IPS DF 4.7 (cell line): ENCODE measurements at regions not wholly inside any gene's neighbourhood (a gene's known extent, or its start where the extent isn't known, plus 50 kb on each side); places are given as distances from the start of the nearest gene placed in this dataset.

Experiments
- DNase-seq: peaks from one replicate; pipeline ENCODE4 v3.0.0-alpha.2; 2013; ENCODE audit warnings: low spot score; ENCODE audit errors: extremely low read depth

DNA sequence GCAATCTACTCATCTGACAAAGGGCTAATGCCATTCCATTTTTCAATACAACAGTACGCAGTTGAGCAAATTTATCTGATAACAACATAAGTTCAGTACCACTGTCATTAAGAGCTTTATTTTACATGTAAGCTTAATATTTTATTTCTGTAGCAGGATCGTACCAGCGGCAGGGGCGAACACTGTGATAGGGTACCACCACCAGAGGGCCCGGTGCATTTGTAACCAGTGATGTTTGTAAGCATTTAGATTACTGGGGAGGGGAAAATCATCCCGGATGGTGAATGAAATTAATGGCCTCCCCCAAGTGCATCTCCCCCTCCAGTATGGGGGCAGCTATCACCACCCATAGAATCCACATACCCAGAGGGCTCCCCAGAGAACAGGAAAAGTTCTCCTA is 179.0 kb downstream of the ADGRA3 start:
- DNase-seq, result no peak

DNA sequence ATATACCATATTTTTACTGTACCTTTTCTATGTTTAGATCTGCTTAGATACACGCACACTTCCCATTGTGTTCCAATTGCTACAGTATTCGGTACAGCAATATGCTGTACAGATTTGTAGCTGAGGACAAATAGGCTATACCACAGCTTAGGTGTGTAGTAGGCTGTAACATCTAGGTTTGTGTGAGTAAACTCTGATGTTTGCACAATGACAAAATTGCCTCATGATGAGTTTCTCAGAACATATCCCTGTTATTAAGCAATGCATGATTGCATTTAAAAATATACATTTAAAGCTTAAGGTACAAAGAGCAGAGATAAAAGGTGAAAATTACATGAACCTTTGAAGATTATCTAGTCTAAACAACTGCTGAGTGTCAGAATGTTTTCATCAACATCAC is 181.7 kb downstream of the ADGRA3 start:
- no peak for DNase-seq

DNA sequence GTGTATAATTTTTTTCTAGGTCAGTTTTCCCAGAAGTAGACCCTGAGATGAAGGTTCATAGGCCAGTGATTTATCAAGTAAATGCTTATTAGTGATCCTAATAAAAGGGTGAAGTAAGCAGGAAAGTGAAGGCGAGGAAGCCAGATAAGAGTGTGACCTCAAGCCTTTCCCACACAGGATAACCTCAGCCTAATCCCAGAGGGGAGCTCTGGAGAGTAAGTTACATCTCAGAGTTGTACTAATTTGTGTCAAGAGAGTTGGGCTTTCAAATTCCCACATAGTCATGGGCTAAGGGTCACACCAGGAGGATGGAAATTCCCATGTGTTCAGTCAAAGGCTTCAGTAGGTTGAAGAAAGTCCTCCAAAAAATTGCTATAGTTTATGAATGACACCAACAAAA is 191.4 kb downstream of the ADGRA3 start:
- DNase-seq, result no peak

DNA sequence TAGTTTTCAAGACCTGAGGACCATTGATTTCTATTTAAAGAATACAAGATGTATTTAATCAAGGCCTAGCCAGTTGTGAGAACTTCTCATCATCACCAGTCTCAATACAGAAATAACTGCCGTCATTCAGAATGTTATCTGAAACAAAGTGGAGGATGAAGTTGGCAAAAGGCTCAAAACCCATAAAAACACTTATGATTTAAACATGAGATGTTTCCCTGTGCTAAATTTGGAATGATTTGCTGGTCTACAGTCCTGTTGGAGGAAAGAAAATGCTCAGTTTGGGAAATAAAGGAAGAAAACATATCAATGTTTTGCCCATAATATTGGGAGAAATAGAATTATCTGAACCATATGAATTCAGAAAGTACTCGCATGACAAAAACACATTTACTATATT is 192.2 kb downstream of the ADGRA3 start:
- no peak for DNase-seq

DNA sequence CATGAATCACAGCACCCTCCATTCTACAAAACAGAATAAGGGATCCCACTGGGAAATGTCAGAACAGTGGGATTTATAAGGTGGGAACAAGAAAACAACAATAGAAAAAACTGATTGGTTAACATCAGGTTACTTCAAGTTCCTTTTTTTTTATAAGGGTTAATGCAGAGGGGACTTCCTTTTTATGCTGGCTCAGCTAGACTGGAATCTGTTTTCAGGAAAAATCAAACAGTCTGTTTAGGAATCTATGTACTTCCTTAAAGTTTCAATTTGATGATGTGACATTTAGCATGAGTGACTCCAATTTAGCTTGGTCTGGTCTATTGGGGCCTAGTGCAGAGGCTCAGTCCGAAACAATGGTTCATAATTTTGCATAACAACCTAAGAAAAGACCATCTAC is 192.9 kb downstream of the ADGRA3 start:
- no peak for DNase-seq

DNA sequence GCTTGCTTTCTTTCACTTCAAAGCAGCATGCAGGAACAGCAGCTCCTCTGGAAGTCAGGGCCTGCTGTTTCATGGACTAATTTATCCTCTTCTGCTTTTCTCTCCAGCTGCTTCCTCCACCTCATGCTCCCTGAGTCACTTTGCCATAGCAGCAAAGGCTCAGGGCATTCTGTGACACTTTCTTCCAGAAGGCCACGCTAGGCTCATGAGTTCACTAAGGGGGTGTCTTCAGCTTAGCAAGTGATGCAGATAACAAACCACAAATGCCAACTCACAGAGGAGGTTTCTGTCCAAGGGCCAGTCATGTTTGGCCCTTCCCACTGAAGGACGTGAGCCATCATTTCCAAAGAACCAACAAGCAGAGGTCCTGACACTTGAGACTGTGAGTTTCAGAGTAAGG is 200.2 kb downstream of the ADGRA3 start:
- no peak for DNase-seq

DNA sequence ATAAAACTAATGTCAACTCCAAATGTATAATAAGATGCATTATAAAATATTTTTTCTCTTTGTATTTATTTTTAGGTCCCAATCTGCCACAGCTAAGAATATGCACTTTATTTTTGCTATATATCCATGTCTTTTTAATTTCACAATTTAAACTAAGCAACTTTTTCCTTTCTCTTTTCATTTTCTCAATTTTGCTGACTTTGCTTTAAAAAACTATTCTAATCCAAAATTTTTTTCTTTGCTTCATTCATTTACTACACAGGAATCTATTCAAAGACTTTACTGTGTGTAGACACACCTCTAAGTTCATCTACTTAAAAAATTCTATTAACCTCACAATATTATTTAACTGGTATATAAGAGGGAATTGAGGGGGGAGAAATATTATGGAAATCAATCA is 201.9 kb downstream of the ADGRA3 start:
- DNase-seq, result no peak

DNA sequence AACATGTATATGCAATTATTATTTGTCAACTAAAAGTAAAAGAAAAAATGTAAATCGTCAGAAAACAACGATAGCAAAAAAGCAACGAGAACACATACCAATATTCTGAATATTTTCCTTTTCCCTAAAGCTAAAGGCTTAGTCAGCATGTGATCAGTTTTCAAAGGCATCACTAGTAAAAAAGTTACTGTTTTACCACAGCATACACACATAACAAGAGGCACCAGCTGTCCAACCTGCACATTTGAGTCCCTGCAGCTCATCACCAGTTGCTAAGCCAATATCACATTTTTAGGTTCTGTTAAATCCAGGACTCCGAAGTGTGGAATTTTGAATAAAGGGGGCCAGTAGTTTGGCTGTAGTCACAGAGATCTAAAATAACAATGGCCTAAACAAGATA is 203.8 kb downstream of the ADGRA3 start:
- no peak for DNase-seq

DNA sequence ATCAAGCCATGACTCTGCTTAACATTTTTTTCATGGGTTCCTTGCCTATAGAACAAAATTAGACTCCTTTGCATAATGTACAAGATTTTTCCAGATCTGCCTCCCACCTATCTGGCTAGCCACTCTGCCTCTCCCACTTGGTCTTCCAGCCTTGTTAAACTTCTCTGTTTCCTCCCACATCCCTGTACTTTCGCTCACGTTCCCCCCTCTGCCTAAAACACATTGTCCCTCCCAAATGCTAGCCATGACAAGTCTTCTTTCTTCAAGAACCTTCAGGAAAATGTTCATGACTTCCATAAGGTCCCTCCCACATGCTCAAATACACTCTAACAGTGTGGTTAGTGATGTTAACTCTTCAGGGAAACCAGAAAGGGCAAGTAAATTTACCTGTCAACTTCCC is 214.6 kb downstream of the ADGRA3 start:
- DNase-seq, result no peak

DNA sequence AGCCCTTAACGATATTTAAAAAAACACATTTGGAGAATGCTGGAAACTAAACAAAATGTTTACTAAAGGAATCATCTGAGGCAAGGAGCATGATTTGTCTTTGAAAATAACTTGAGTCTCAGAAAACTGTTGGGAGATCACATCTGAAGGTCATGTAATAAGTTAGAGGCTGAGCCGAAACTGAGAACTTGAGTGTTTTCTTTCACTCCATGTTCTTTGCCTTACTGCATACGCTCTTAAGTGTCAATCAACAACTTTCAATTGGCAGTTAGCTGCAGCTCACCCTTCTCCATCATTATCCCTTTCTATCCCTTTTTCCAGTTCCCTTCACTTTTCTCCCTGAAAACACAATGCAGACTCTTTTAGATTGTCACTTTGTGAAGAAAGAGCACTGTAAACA is 216.2 kb downstream of the ADGRA3 start:
- DNase-seq, result no peak

DNA sequence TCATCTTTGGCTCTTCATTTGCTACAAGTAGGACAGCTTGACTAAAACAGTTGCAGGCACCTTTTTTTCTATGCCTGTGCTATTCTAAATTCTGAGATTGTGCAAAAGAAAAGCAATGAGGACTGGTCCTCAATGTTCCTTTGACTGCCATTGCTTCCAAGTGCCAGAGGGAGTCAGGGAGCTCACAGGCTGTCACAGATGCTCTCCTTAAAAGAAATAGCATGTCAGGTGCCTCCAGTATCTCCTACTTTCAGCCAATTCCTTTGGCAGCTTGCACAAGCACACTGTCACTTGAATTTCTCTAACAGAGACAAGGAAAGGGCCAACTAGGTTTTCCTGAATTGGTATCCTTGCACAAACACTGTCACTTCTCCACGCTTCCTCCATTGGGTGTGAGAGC is 228.2 kb downstream of the ADGRA3 start:
- no peak for DNase-seq

DNA sequence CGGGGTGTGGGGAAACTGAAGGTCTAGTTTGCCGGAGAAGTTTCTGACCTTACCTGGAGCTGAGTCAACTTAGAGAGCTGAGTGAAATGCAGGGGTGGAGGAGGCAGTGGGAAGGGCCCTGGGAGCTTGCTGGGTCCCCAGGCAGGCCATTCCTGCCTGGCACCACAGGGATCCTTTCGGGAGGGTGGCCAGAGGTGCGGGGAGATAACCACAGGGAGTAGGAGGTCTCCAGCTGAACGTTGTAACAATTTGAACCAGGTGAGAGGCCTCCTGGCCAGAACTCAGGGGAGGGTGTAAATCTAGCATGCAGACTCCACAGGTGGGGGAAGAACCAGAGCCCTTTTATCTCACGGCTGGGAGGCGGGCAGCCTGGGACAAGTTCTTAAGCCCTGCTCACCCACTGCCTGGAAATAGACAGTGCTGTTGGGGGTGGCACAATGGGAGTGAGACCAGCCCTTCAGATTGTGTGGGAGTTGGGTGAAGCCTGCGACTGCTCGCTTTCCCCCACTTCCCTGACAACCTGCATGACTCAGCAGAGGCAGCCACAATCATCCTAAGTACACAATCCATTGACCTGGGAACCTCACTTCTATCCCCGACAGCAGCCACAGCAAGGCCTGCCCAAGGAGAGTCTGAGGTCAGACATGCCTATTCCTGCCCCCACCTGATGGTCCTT is 247.4 kb downstream of the ADGRA3 start:
- DNase-seq, result no peak

DNA sequence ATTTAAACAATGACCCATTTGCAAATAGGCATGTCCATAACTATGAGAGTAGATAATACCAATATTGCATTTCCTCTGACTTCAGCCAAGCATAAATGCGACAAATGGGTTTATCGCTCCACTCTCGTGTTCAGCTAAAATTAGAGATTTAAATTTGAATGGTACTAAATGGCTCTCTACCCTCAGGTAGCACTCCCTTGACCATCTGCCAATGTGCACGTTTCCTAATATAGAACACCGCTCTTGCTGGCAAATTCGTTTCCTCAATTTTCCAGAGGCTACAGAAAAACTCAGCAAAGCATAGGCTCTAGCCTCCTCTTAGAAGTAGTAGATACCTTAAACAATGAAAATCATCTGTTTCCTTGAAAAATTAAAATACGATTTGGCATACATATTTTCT is 251.6 kb downstream of the ADGRA3 start:
- no peak for DNase-seq

DNA sequence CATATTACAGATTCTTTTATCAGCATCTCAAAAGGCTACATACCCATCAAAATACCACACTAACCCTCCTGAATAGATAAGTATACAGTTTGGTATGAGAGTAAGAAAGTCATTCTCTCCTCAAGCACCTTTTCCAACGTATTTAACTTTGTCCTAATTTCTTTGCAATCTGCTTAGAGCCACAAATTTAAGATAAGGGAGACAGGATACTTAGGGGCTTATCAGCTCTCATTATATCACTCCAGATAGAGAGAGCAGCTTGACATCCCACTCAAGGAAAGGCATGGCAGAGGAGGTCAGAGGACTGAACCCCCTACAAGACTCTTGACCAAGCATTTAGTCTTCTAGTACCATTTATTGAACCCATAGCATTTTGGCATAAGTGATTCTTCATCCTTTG is 262.4 kb downstream of the ADGRA3 start:
- DNase-seq, result no peak

DNA sequence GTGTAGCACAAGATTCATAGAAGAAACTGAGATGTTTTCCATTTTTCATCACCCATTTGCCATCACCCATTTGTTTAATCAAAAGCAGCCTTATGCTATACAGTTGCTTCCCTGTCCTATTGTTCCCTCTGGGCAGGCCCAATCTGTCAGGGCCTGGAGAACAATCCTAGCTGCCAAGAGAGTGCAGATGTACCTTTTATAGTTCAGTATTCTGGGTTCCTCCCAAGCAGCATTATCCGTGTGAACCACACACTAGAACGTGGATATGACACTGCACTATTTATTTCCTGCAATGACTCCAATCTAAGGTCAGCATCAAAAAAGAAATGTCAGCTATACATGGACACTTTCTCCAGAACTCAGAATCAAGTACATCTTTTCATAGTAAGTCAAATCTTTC is 269.0 kb downstream of the ADGRA3 start:
- DNase-seq, result no peak

DNA sequence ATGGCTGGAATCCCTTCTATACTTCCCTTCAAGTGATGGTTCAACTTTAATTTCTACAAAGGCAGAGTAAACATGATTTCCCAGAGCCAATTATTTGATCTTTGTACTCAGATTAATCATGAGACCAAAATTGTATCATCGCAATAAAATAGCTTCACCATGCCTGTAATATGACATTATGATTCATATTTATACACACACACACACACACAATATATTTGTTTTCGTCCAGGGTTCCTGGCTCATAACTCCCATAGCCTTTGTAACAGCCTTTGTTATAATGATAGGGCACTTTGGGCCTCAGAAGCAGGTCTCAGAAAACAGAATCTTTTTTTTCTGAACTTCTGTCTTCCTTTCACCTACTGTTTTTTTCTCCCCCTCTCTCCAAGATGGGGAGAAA is 270.6 kb downstream of the ADGRA3 start:
- no peak for DNase-seq

DNA sequence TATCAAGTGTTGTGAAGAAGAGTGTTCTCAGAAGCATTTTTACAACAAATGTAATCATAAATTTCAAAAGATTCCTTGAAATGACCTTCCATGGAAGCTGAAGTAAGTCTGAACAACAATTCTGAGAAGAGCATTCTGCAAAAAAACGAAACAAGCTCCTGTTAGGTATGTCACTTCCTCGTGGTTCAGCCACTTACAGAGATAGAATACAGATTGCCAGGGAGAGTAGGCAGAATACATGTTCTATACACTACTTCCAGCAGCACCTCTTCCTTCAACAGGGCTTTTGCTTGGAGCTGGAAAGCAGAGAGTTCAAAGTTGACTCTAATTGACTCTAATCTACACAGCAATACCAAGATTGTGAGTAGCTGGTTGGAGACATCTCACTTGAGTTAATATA is 274.5 kb downstream of the ADGRA3 start:
- DNase-seq, result no peak

DNA sequence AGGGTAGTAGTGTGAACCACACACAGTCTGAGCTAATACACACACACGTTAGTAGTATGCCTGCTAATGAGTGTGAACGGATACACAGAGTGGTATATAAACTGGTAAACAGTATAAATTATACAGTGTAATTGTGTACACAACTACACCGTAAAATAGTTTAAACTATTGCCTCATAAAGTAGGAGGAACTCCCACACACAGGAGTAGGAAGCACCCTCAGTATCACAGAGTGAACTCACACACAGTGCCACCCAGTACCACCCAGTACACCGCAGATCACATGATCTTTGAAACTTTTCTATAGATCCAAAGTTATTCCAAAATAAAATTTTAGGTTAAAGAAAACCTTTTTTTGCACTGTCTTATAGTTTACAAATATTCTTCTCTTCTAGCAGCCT is 275.1 kb downstream of the ADGRA3 start:
- DNase-seq, result no peak

DNA sequence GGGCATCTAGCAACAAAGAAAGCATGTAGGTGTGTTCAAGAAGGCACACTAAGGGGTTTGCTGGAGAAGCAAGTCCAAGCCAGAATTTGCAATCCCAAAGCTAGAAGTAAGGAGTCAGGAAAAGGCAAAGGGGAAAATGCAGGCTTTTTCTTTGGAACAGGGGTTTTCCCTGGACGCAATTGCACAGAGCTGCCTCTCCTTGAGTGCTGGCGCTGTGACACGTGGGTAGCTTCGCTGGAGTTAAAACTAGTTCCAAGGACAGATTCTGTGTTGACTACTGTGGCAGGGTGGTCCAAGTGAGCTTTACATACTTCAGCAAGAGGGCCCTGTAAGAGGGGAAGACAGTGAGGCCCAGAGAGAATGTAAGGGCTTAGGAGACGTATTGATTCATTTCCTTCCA is 277.1 kb downstream of the ADGRA3 start:
- peak; percentile 46 for DNase-seq

DNA sequence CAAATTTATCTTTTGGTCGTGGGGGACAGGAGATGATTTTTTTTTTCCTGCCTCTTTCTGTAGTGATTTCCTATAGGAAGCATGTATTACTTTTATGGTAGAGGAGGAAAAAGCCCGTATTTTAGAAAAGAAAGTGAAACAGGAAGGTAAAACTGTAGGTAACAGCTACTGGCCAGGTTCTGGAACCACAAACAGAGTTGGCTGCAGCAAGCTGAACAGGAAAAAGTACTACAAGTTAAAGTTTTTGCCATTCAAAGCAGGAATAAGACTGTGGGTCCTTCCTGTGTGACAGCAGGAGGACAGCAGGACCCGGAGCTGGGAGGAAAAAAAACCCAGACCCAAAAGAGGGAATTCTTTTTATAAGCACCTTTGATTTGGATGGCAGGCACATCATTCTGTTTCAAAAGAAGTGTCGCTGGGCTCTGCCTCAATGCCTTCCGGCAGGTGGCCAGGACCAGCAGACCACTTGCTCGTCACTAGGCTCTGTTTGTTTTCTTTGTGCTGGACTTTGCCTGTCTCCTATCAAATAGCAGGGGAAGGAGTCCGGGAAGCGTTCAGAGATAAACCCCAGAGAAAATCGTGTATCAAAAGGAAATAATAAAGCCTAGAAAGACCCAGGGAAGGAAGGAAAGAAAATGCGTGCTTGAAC is 277.9 kb downstream of the ADGRA3 start:
- DNase-seq, result no peak

DNA sequence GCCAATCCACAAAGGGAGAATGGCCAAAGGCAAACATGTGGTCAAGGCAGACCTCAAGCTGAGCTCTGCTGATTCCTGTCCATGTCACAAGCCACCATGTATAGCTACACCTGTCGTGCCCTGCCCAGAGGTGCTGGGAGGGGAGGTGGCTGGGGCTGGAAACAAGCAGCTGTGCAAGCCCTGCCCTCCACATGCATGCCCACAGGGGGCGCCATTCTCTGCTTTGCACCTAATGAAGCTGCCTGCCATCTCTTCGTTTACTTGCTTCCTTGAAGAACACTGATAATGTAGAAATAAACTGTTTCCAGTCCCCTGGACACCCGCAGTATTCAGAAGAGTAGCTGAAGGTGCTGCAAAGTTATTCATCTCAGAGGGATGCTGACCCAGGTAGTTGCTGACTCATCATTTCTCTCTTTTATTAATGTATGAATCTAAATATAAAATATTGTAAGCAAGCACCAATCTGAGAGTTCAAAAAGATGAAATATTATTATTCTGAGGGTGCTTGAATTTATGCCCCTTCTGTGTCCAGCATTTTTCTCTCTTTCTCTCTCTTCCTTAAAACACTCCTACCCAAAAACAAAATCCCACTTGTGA is 278.6 kb downstream of the ADGRA3 start:
- DNase-seq, result peak; percentile 53

DNA sequence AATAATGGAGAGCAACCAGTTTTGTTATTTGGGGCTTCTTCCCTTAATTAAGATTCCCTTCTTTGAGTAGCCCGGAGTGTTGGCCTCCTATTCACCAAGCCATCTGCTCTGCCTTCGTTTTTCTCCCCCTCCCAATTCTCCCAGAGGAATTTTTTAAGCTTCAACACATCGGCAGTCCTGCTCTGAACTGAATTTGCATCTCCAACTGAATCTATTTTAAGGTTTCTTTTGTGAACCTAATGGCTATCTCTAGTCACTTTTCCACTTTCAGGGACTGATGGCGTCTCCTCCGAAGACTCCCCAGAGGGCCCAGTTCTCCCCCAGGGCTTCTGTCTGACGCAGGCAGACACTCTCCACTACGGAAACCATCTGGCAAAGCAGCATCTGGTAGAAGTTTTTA is 280.2 kb downstream of the ADGRA3 start:
- DNase-seq, result no peak

DNA sequence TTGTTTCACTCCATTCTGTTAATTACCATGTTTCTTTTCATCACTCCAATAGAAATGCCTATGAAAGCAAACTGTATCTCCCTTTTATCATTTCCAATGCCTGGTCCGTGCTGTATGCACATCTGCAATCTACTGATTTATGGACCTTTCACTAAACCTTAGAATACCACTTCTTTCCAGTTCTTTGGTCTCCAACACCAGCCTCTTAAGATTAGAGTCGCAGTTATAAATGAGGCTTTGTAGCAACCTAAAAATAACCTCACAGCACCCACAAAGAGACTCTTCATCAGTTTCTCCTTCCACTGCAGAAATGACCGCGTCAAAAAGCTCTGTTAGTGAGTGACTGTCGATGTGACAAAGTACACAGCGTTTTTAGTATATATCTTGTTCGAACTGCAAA is 282.6 kb downstream of the ADGRA3 start:
- no peak for DNase-seq
